C4-2B (cell line): ENCODE measurements at regions not wholly inside any gene's neighbourhood (a gene's known extent, or its start where the extent isn't known, plus 50 kb on each side); places are given as distances from the start of the nearest gene placed in this dataset.
"Not testable (repeated sequence)": the region's sequence is repeated elsewhere in the genome, so short reads cannot be mapped to it uniquely, and the experiment has no call there.

ENCODE experiments used
- ZFX ChIP-seq: fragments of 450-650 bp; IDR thresholded peaks from 2 replicates; pipeline ENCODE4 v1.6.1; 2017
- TF ChIP-seq, protein P1 (sequence below): fragments of 450-650 bp; conservative IDR thresholded peaks from 2 replicates; pipeline ENCODE4 v1.5.1; 2017; ENCODE audit warnings: mild to moderate bottlenecking

DNA sequence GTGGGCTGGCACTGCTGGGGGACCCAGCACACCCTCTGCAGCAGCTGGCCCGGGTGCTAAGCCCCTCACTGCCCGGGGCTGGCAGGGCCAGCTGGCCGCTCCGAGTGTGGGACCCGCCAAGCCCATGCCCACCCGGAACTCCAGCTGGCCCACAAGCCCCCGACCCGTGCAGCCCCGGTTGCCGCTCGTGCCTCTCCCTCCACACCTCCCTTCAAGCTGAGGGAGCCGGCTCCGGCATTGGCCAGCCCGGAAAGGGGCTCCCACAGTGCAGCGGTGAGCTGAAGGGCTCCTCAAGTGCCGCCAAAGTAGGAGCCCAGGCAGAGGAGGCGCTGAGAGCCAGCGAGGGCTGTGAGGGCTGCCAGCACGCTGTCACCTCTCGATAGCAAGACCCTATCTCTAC lies 65.9 kb upstream of the ATIC start:
- TF ChIP-seq, protein P1, sequence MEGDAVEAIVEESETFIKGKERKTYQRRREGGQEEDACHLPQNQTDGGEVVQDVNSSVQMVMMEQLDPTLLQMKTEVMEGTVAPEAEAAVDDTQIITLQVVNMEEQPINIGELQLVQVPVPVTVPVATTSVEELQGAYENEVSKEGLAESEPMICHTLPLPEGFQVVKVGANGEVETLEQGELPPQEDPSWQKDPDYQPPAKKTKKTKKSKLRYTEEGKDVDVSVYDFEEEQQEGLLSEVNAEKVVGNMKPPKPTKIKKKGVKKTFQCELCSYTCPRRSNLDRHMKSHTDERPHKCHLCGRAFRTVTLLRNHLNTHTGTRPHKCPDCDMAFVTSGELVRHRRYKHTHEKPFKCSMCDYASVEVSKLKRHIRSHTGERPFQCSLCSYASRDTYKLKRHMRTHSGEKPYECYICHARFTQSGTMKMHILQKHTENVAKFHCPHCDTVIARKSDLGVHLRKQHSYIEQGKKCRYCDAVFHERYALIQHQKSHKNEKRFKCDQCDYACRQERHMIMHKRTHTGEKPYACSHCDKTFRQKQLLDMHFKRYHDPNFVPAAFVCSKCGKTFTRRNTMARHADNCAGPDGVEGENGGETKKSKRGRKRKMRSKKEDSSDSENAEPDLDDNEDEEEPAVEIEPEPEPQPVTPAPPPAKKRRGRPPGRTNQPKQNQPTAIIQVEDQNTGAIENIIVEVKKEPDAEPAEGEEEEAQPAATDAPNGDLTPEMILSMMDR, result not testable (repeated sequence)
- TF ChIP-seq ZFX, result not testable (repeated sequence)
